HepG2 (cell line): ENCODE measurements at regions not wholly inside any gene's neighbourhood (a gene's known extent, or its start where the extent isn't known, plus 50 kb on each side); places are given as distances from the start of the nearest gene placed in this dataset.

Experiments used
- ATAD3A ChIP-seq: sonication (generic); formaldehyde crosslinking; IDR thresholded peaks from 2 replicates; pipeline ENCODE4 v1.4.0; 2020; ENCODE audit warnings: missing genetic modification reagents
- DMTF1 ChIP-seq: sonication (generic); formaldehyde crosslinking; IDR thresholded peaks from 2 replicates; pipeline ENCODE4 v1.4.0; 2020; ENCODE audit warnings: mild to moderate bottlenecking, missing genetic modification reagents
- GFI1 ChIP-seq: sonication (generic); formaldehyde crosslinking; IDR thresholded peaks from 2 replicates; pipeline ENCODE4 v1.5.0; 2020; ENCODE audit warnings: missing genetic modification reagents, mild to moderate bottlenecking, borderline replicate concordance
- HIVEP1 ChIP-seq: sonication (generic); formaldehyde crosslinking; IDR thresholded peaks from 2 replicates; pipeline ENCODE4 v1.4.0; 2020; ENCODE audit warnings: mild to moderate bottlenecking, missing genetic modification reagents
- HNF4A ChIP-seq: sonication (generic); formaldehyde crosslinking; IDR thresholded peaks from 2 replicates; pipeline ENCODE4 v1.4.0; 2020; ENCODE audit warnings: missing genetic modification reagents
- IRX3 ChIP-seq: sonication (generic); formaldehyde crosslinking; IDR thresholded peaks from 2 replicates; pipeline ENCODE4 v1.8.1; 2023; ENCODE audit warnings: mild to moderate bottlenecking, low read depth, missing genetic modification reagents, borderline replicate concordance
- KDM4B ChIP-seq: sonication (generic); formaldehyde crosslinking; IDR thresholded peaks from 2 replicates; pipeline ENCODE4 v1.4.0; 2020; ENCODE audit warnings: missing genetic modification reagents
- KLF9 ChIP-seq: IDR thresholded peaks from 2 replicates; pipeline ENCODE4 v1.6.1; 2016; ENCODE audit warnings: low read depth
- NCOR1 ChIP-seq: fragments of 200-600 bp; sonication (generic); IDR thresholded peaks from 2 replicates; pipeline ENCODE4 v1.7.0; 2017; ENCODE audit warnings: antibody characterized with exemption, low read length, borderline replicate concordance
- PITX1 ChIP-seq: sonication (generic); formaldehyde crosslinking; IDR thresholded peaks from 2 replicates; pipeline ENCODE4 v1.5.1; 2020; ENCODE audit warnings: mild to moderate bottlenecking, missing genetic modification reagents
- POGZ ChIP-seq: sonication (generic); formaldehyde crosslinking; IDR thresholded peaks from 2 replicates; pipeline ENCODE4 v1.4.0; 2020; ENCODE audit warnings: mild to moderate bottlenecking, missing genetic modification reagents
- PRDM10 ChIP-seq: sonication (generic); formaldehyde crosslinking; IDR thresholded peaks from 2 replicates; pipeline ENCODE4 v1.4.0; 2020; ENCODE audit warnings: low read depth, missing genetic modification reagents
- RARA ChIP-seq: IDR thresholded peaks from 2 replicates; pipeline ENCODE4 v1.6.1; 2016; ENCODE audit warnings: missing genetic modification reagents, missing compliant biosample characterization
- RNF2 ChIP-seq: fragments of 450-650 bp; conservative IDR thresholded peaks from 2 replicates; pipeline ENCODE4 v1.6.1; 2016; ENCODE audit warnings: low read depth
- SAP130 ChIP-seq: IDR thresholded peaks from 2 replicates; pipeline ENCODE4 v1.6.1; 2016; ENCODE audit warnings: low read depth
- SMARCC2 ChIP-seq: fragments of 450-650 bp; IDR thresholded peaks from 2 replicates; pipeline ENCODE4 v1.6.1; 2017; ENCODE audit warnings: antibody characterized with exemption, mild to moderate bottlenecking
- TCF7 ChIP-seq: sonication (generic); IDR thresholded peaks from 2 replicates; pipeline ENCODE4 v1.6.1; 2016; ENCODE audit warnings: antibody characterized with exemption, low read depth
- TRIM24 ChIP-seq: sonication (generic); formaldehyde crosslinking; IDR thresholded peaks from 2 replicates; pipeline ENCODE4 v1.8.0; 2022; ENCODE audit warnings: mild to moderate bottlenecking, missing genetic modification reagents
- ZFY ChIP-seq: sonication (generic); formaldehyde crosslinking; IDR thresholded peaks from 2 replicates; pipeline ENCODE4 v1.4.0; 2020; ENCODE audit warnings: missing genetic modification reagents
- ZNF17 ChIP-seq: sonication (generic); formaldehyde crosslinking; IDR thresholded peaks from 2 replicates; pipeline ENCODE4 v1.5.0; 2020; ENCODE audit warnings: mild to moderate bottlenecking, missing genetic modification reagents
- ZNF329 ChIP-seq: sonication (generic); formaldehyde crosslinking; IDR thresholded peaks from 2 replicates; pipeline ENCODE4 v1.9.0; 2021; ENCODE audit warnings: low read depth, mild to moderate bottlenecking, missing genetic modification reagents
- ZNF451 ChIP-seq: sonication (generic); formaldehyde crosslinking; IDR thresholded peaks from 2 replicates; pipeline ENCODE4 v1.5.0; 2020; ENCODE audit warnings: mild to moderate bottlenecking, missing genetic modification reagents
- ZNF501 ChIP-seq: sonication (generic); formaldehyde crosslinking; IDR thresholded peaks from 2 replicates; pipeline ENCODE4 v1.5.1; 2020; ENCODE audit warnings: mild to moderate bottlenecking, moderate library complexity, missing genetic modification reagents
- ZNF766 ChIP-seq: sonication (generic); formaldehyde crosslinking; IDR thresholded peaks from 2 replicates; pipeline ENCODE4 v1.5.0; 2020; ENCODE audit warnings: missing genetic modification reagents, borderline replicate concordance
- ZNF777 ChIP-seq: sonication (generic); formaldehyde crosslinking; IDR thresholded peaks from 2 replicates; pipeline ENCODE4 v1.4.0; 2020; ENCODE audit warnings: missing genetic modification reagents
- ZNF879 ChIP-seq: sonication (generic); formaldehyde crosslinking; IDR thresholded peaks from 2 replicates; pipeline ENCODE4 v1.8.1; 2023; ENCODE audit warnings: missing genetic modification reagents
- ZSCAN25 ChIP-seq: sonication (generic); formaldehyde crosslinking; IDR thresholded peaks from 2 replicates; pipeline ENCODE4 v1.8.0; 2022; ENCODE audit warnings: mild to moderate bottlenecking, missing genetic modification reagents
- ZSCAN5A ChIP-seq: sonication (generic); formaldehyde crosslinking; IDR thresholded peaks from 2 replicates; pipeline ENCODE4 v1.8.0; 2022; ENCODE audit warnings: mild to moderate bottlenecking, missing genetic modification reagents, borderline replicate concordance

- TF ChIP-seq DMTF1 (CRISPR knock-in tag) (no peak), TRIM24 (CRISPR knock-in tag) (no peak), ZNF766 (CRISPR knock-in tag) (no peak), HNF4A (CRISPR knock-in tag) (peak; percentile 60), SAP130 (CRISPR knock-in tag) (0 out of 2 replicates have a peak, but pooled peaks have one; percentile 16), HIVEP1 (CRISPR knock-in tag) (no peak), PRDM10 (CRISPR knock-in tag) (no peak), GFI1 (CRISPR knock-in tag) (no peak), ATAD3A (CRISPR knock-in tag) (no peak), RARA (peak; percentile 64), ZNF777 (CRISPR knock-in tag) (no peak), ZSCAN5A (CRISPR knock-in tag) (no peak), NCOR1 (peak; percentile 84), ZNF451 (CRISPR knock-in tag) (no peak), ZNF329 (CRISPR knock-in tag) (no peak), KDM4B (CRISPR knock-in tag) (no peak), ZSCAN25 (CRISPR knock-in tag) (no peak), SMARCC2 (no peak), IRX3 (no peak), PITX1 (CRISPR knock-in tag) (no peak), RNF2 (no peak), ZFY (CRISPR knock-in tag) (no peak), TCF7 (0 out of 2 replicates have a peak, but pooled peaks have one; percentile 34), KLF9 (CRISPR knock-in tag) (no peak), POGZ (CRISPR knock-in tag) (peak; percentile 20; the same call in 1 of the 2 replicates), ZNF501 (0 out of 2 replicates have a peak, but pooled peaks have one; percentile 1), ZNF879 (CRISPR knock-in tag) (no peak), ZNF17 (CRISPR knock-in tag) (no peak)
Measured at GRCh38 chr20:47429409-47429808, 72.3 kb upstream of the NCOA3 start (continued).
